IMR-90 (cell line): ENCODE measurements at regions not wholly inside any gene's neighbourhood (a gene's known extent, or its start where the extent isn't known, plus 50 kb on each side); places are given as distances from the start of the nearest gene placed in this dataset.

Experiments used
- ATAC-seq: fragments of 200-7000 bp; cut with Tn5 transposase; 2 replicates; pipeline ENCODE4 v1.9.1; 2020; ENCODE audit warnings: low read depth, mild to moderate bottlenecking, moderate library complexity
- BruUV-seq: library from RNA; stranded (reverse); fragments of 400-500 nt; replicated peaks from 2 replicates; lab custom pipeline; 2021; lab: Mats Ljungman, UMichigan
- CTCF ChIA-PET: fragments of 300-600 bp; formaldehyde crosslinking; extraction: SDS; loops from one replicate; lab custom pipeline; 2021; ENCODE audit warnings: antibody characterized with exemption; lab: Yijun Ruan, JAX
- POLR2A ChIA-PET: fragments of 300-600 bp; sonication (Branson Sonifier 250); formaldehyde crosslinking; loops from one replicate; lab custom pipeline; 2022; ENCODE audit warnings: antibody characterized with exemption; ENCODE audit not compliant: unreplicated experiment; lab: Charles Lee
- DNase-seq: peaks from one replicate; pipeline ENCODE4 v3.0.0; 2013
- H2AFZ ChIP-seq: replicated peaks from 2 replicates; pipeline ENCODE3; 2013; ENCODE audit warnings: low read length, mild to moderate bottlenecking; ENCODE audit not compliant: poor library complexity
- H2AK5ac ChIP-seq: 2 replicates; pipeline ENCODE4 v1.6.1; 2013; ENCODE audit warnings: low read depth, low read length, inconsistent platforms
- H2AK9ac ChIP-seq: replicated peaks from 2 replicates; pipeline ENCODE3; 2013; ENCODE audit warnings: mild to moderate bottlenecking, low read depth, low read length, moderate library complexity; ENCODE audit not compliant: poor library complexity
- H2BK120ac ChIP-seq: 2 replicates; pipeline ENCODE4 v1.6.1; 2013; ENCODE audit warnings: low read depth, low read length, inconsistent platforms
- H2BK15ac ChIP-seq: 3 replicates; pipeline ENCODE4 v1.6.1; 2013; ENCODE audit warnings: low read depth, low read length, inconsistent platforms
- H2BK20ac ChIP-seq: 2 replicates; pipeline ENCODE4 v1.6.1; 2013; ENCODE audit warnings: low read depth, mild to moderate bottlenecking, inconsistent platforms, low read length, moderate library complexity
- H2BK5ac ChIP-seq: 2 replicates; pipeline ENCODE4 v1.6.1; 2013; ENCODE audit warnings: mild to moderate bottlenecking, low read depth, low read length, inconsistent platforms; ENCODE audit not compliant: poor library complexity, severe bottlenecking
- H3K14ac ChIP-seq: replicated peaks from 2 replicates; pipeline ENCODE4 v1.6.1; 2013; ENCODE audit warnings: low read depth, low read length, inconsistent platforms
- H3K18ac ChIP-seq: 2 replicates; pipeline ENCODE4 v1.6.1; 2013; ENCODE audit warnings: low read depth, low read length, control low read depth
- H3K23ac ChIP-seq: 2 replicates; pipeline ENCODE4 v1.6.1; 2013; ENCODE audit warnings: low read depth, low read length, inconsistent platforms
- H3K27ac ChIP-seq: 2 replicates; pipeline ENCODE4 v1.5.1; 2013; ENCODE audit warnings: mild to moderate bottlenecking, control low read depth, low read length; ENCODE audit not compliant: insufficient read depth
- H3K27me3 ChIP-seq: 2 replicates; pipeline ENCODE4 v1.6.1; 2013; ENCODE audit warnings: low read length; ENCODE audit not compliant: control insufficient read depth, insufficient read depth
- H3K36me3 ChIP-seq: 2 replicates; pipeline ENCODE4 v1.6.1; 2013; ENCODE audit warnings: low read length, mixed read lengths; ENCODE audit not compliant: control insufficient read depth, insufficient read depth
- H3K4ac ChIP-seq: 2 replicates; pipeline ENCODE4 v1.6.1; 2013; ENCODE audit warnings: low read depth, low read length, inconsistent platforms
- H3K4me1 ChIP-seq: 2 replicates; pipeline ENCODE4 v1.6.1; 2013; ENCODE audit warnings: low read length, mixed read lengths; ENCODE audit not compliant: control insufficient read depth, insufficient read depth
- H3K4me2 ChIP-seq: 2 replicates; pipeline ENCODE4 v1.6.1; 2013; ENCODE audit warnings: low read depth, mild to moderate bottlenecking, control low read depth, low read length, moderate library complexity
- H3K4me3 ChIP-seq: 2 replicates; pipeline ENCODE4 v1.5.1; 2013; ENCODE audit warnings: low read depth, mild to moderate bottlenecking, control low read depth, low read length, moderate library complexity; ENCODE audit not compliant: insufficient read depth
- H3K56ac ChIP-seq: 2 replicates; pipeline ENCODE4 v1.6.1; 2013; ENCODE audit warnings: low read length, inconsistent platforms; ENCODE audit not compliant: insufficient read depth; ENCODE audit errors: extremely low read depth
- H3K79me1 ChIP-seq, 2 experiments: 2 replicates each; pipeline ENCODE4 v1.6.1; 2013; ENCODE audit warnings: low read length in 2 of 2, inconsistent platforms in 1 of 2, low read depth in 1 of 2
- H3K9ac ChIP-seq: 2 replicates; pipeline ENCODE4 v1.6.1; 2013; ENCODE audit warnings: low read depth, low read length, control low read depth
- H3K9me1 ChIP-seq: 2 replicates; pipeline ENCODE4 v1.6.1; 2013; ENCODE audit warnings: low read length, inconsistent platforms; ENCODE audit not compliant: insufficient read depth
- H3K9me3 ChIP-seq: 2 replicates; pipeline ENCODE4 v1.6.1; 2013; ENCODE audit warnings: low read length; ENCODE audit not compliant: control insufficient read depth, insufficient read depth
- H4K20me1 ChIP-seq: 2 replicates; pipeline ENCODE4 v1.6.1; 2013; ENCODE audit warnings: low read length, inconsistent platforms; ENCODE audit not compliant: insufficient read depth
- H4K5ac ChIP-seq: 2 replicates; pipeline ENCODE4 v1.6.1; 2013; ENCODE audit warnings: mild to moderate bottlenecking, low read depth, low read length, control low read depth
- H4K8ac ChIP-seq, 2 experiments: 2 replicates each; pipeline ENCODE4 v1.6.1; 2013; ENCODE audit warnings: low read depth in 2 of 2, low read length in 2 of 2, control low read depth in 1 of 2, inconsistent platforms in 1 of 2
- H4K91ac ChIP-seq: 2 replicates; pipeline ENCODE4 v1.6.1; 2013; ENCODE audit warnings: low read depth, low read length, inconsistent platforms; ENCODE audit not compliant: insufficient read depth
- CEBPB ChIP-seq: IDR thresholded peaks from 2 replicates; pipeline ENCODE4 v1.6.1; 2012; ENCODE audit warnings: low read depth, low read length, improper control_type of control experiment
- CHD1 ChIP-seq: IDR thresholded peaks from 2 replicates; pipeline ENCODE4 v1.6.1; 2012; ENCODE audit warnings: low read depth, low read length, improper control_type of control experiment
- MAFK ChIP-seq: IDR thresholded peaks from 2 replicates; pipeline ENCODE4 v1.6.1; 2012; ENCODE audit warnings: low read depth, low read length, improper control_type of control experiment
- MAZ ChIP-seq: IDR thresholded peaks from 2 replicates; pipeline ENCODE4 v1.6.1; 2012; ENCODE audit warnings: low read depth, mild to moderate bottlenecking, low read length, improper control_type of control experiment, moderate library complexity, borderline replicate concordance
- MXI1 ChIP-seq: IDR thresholded peaks from 2 replicates; pipeline ENCODE4 v1.6.1; 2012; ENCODE audit warnings: low read depth, mild to moderate bottlenecking, low read length, moderate library complexity, borderline replicate concordance
- NFE2L2 ChIP-seq: fragments of 150-350 bp; IDR thresholded peaks from 2 replicates; pipeline ENCODE4 v1.6.1; 2016; ENCODE audit warnings: low read depth, mild to moderate bottlenecking, low read length
- POLR2A ChIP-seq: IDR thresholded peaks from 2 replicates; pipeline ENCODE4 v1.6.1; 2012; ENCODE audit warnings: mild to moderate bottlenecking, low read depth, low read length
- RAD21 ChIP-seq: IDR thresholded peaks from 2 replicates; pipeline ENCODE4 v1.6.1; 2012; ENCODE audit warnings: low read length, improper control_type of control experiment
- RCOR1 ChIP-seq: IDR thresholded peaks from 2 replicates; pipeline ENCODE4 v1.6.1; 2012; ENCODE audit warnings: mild to moderate bottlenecking, low read length, improper control_type of control experiment; ENCODE audit not compliant: insufficient replicate concordance
- RFX5 ChIP-seq: IDR thresholded peaks from 2 replicates; pipeline ENCODE4 v1.8.0; 2012; ENCODE audit warnings: low read depth, mild to moderate bottlenecking, low read length, moderate library complexity
- SMC3 ChIP-seq: fragments of 150-350 bp; IDR thresholded peaks from 2 replicates; pipeline ENCODE4 v1.6.1; 2016; ENCODE audit warnings: low read depth, mild to moderate bottlenecking, antibody characterized with exemption, low read length, moderate library complexity
- WGBS, 2 experiments: methylation state at CpG; one replicate each; pipeline versions ENCODE4 v1.1.5 to v1.1.7; 2013; ENCODE audit warnings: missing lambda C conversion rate in 2 of 2; ENCODE audit not compliant: insufficient read length in 1 of 2; ENCODE audit errors: extremely low coverage in 2 of 2; 5-methylcytosine and 5-hydroxymethylcytosine counted together
- dilution Hi-C: fragments of 300-500 bp; cut with HindIII; formaldehyde crosslinking; loops from one replicate; pipeline ENCODE4 v1.14.3; 2018; ENCODE audit warnings: low sequenced_read_pairs; ENCODE audit not compliant: unreplicated experiment
- in situ Hi-C: fragments of 300-500 bp; cut with MboI; formaldehyde crosslinking; loops from 3 replicates; pipeline ENCODE4 v1.14.3; 2019; ENCODE audit warnings: low sequenced_read_pairs, inconsistent platforms, mixed read lengths
- intact Hi-C: fragments of 100-400 bp; cut with micrococcal nuclease; formaldehyde crosslinking; loops from 2 replicates; pipeline ENCODE4 v1.10.0; 2022
- TF ChIP-seq, protein P1 (sequence below): fragments of 150-350 bp; IDR thresholded peaks from 2 replicates; pipeline ENCODE4 v1.6.1; 2016; ENCODE audit warnings: low read depth, mild to moderate bottlenecking, low read length, moderate library complexity, borderline replicate concordance
- TF ChIP-seq, protein P2 (sequence below): conservative IDR thresholded peaks from 2 replicates; pipeline ENCODE4 v1.5.1; 2012; ENCODE audit warnings: mild to moderate bottlenecking, low read depth, low read length, improper control_type of control experiment

DNA sequence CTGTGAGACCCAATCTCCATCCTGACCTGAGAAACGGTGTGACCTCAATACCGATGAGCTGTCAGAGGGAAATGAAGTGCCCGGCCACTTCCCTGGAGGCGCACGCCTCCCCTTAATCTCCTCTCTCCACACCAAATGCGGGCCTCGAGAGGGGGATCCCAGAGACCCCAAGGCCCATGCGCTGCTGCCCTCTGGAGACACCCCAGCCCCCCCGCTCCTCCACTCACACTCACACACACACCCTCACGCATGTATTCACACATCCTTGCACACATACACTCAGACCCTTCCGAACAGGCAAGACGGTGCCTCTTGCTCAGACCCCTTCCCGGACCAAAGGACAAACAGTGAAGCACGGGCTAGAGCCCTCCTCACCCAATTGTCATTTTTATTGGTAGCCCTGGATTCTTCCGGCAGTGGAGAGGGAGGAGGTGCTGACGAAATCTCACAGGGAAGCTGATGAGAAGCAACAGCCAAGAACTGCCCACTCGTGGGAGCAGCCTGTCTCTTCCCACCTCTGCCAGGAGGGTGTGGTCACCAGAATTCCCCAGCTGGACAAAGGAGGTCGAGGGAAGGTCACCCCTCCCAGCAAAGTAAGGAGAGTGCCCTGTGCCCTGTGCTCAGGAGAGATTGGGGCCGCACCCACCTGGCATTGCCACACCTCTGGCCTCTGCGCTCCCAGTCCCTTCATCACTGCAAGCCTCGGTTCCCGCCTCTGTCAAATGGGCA lies 136.0 kb upstream of the TNRC6C start:
- CTCF ChIA-PET: interaction anchor here (0.6 kb wide), 1 partner anchor 73 kb away, joined by 3 read pairs; no protein-coding TSS in a partner anchor

More for the DNA sequence above, 136.0 kb upstream of the TNRC6C start:
- Histone ChIP-seq H4K91ac (no peak overlapping the region), H2AK5ac (no peak overlapping the region), H3K9me3 (no peaks in the 10 kb centered on the region), H4K20me1 (no peaks in the 10 kb centered on the region; the same call in 1 of the 2 replicates), H3K4me3 (no peak overlapping the region), H3K27ac (no peak overlapping the region), H2BK15ac (no peak overlapping the region), H2AFZ (peak overlapping the region; percentile 17), H3K9me1 (no peaks in the 10 kb centered on the region; the same call in 1 of the 2 replicates), H3K36me3 (no peaks in the 10 kb centered on the region), H3K23ac (no peak overlapping the region), H2BK20ac (no peak overlapping the region), H3K56ac (no peak overlapping the region), H3K4ac (no peak overlapping the region), H4K8ac (no peak overlapping the region), H3K4me1 (no peaks in the 10 kb centered on the region), H3K9ac (no peak overlapping the region), H2BK5ac (no peak overlapping the region), H3K27me3 (peaks cover 33% of the 10 kb centered on the region), H3K14ac (no peak overlapping the region), H4K5ac (no peak overlapping the region), H3K4me2 (no peak overlapping the region), H3K18ac (no peak overlapping the region), H2BK120ac (no peak overlapping the region), H3K79me1 (no peaks in the 10 kb centered on the region), H2AK9ac (no peak overlapping the region)
- POLR2A ChIA-PET: no interaction called here
- ATAC-seq: no peak
- 52% methylated on average over 8 of the region's 22 CpGs; no CpG with 5 or more reads in 1 of the 2 experiments for WGBS, 2 experiments
- DNase-seq: no peak
- intact Hi-C loops (no loop called here), dilution Hi-C loops (no loop called here), in situ Hi-C loops (no loop called here)
- no TSS peak for BruUV-seq
- TF ChIP-seq, protein P1, sequence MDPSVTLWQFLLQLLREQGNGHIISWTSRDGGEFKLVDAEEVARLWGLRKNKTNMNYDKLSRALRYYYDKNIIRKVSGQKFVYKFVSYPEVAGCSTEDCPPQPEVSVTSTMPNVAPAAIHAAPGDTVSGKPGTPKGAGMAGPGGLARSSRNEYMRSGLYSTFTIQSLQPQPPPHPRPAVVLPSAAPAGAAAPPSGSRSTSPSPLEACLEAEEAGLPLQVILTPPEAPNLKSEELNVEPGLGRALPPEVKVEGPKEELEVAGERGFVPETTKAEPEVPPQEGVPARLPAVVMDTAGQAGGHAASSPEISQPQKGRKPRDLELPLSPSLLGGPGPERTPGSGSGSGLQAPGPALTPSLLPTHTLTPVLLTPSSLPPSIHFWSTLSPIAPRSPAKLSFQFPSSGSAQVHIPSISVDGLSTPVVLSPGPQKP: no peak
- TF ChIP-seq CHD1: no peak
- TF ChIP-seq RFX5: no peak
- no peak for TF ChIP-seq POLR2A
- no peak for TF ChIP-seq RCOR1
- TF ChIP-seq MXI1: no peak
- TF ChIP-seq CEBPB: no peak
- no peak for TF ChIP-seq NFE2L2
- TF ChIP-seq, protein P2, sequence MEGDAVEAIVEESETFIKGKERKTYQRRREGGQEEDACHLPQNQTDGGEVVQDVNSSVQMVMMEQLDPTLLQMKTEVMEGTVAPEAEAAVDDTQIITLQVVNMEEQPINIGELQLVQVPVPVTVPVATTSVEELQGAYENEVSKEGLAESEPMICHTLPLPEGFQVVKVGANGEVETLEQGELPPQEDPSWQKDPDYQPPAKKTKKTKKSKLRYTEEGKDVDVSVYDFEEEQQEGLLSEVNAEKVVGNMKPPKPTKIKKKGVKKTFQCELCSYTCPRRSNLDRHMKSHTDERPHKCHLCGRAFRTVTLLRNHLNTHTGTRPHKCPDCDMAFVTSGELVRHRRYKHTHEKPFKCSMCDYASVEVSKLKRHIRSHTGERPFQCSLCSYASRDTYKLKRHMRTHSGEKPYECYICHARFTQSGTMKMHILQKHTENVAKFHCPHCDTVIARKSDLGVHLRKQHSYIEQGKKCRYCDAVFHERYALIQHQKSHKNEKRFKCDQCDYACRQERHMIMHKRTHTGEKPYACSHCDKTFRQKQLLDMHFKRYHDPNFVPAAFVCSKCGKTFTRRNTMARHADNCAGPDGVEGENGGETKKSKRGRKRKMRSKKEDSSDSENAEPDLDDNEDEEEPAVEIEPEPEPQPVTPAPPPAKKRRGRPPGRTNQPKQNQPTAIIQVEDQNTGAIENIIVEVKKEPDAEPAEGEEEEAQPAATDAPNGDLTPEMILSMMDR: no peak
- no peak for TF ChIP-seq MAFK
- no peak for TF ChIP-seq RAD21
- TF ChIP-seq MAZ: no peak
- TF ChIP-seq SMC3: no peak
